HUDEP-2 (cell line): ENCODE measurements at regions not wholly inside any gene's neighbourhood (a gene's known extent, or its start where the extent isn't known, plus 50 kb on each side); places are given as distances from the start of the nearest gene placed in this dataset.

Experiments used
- DNase-seq, 76 experiments: peaks; one replicate each; lab custom pipeline; 2025; ENCODE audit not compliant: unreplicated experiment in 76 of 76; lab: John Stamatoyannopoulos, UW

DNA sequence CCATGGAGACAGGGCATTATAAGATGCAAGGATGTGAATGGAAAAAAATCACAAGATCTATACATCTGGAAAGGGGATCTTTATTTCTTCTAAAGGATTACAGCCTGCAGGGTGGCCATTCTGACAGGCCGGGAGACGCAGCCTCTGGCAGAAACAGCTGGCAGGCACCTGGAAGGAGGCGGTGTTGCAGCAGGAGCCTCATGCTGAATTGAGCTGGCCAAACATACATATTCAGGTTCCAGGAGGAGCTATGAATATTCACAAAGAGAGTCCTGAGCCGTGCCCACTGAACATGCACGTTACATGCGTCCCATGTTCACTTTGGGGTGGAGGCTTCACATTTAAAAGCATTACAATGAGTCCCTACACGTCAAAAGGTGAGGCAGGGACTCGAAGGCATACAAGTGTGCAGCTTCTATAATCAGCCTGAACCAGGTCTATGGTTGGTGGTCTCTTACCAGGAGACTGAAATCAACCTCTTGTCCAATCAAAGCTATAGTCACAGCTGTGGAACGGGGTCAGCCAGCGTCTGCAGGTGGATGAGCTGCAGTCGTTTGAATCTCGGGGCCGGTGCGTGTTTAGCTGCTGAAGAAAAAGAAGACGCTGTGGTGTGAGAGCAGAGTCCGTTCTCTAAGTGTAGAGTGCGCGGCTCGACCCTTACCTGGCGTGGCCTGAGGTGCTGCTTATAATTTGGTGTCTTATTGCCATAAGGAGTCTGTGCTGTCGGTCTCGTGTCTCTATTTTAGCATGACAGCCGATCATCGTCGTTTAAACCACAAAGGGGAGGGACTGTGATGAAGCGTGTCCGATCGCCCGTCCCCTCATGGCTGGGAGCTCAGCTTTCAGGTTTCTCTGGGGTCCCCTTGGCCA, 183.0 kb downstream of the ETS2 start:
- DNase-seq, result no peak

DNA sequence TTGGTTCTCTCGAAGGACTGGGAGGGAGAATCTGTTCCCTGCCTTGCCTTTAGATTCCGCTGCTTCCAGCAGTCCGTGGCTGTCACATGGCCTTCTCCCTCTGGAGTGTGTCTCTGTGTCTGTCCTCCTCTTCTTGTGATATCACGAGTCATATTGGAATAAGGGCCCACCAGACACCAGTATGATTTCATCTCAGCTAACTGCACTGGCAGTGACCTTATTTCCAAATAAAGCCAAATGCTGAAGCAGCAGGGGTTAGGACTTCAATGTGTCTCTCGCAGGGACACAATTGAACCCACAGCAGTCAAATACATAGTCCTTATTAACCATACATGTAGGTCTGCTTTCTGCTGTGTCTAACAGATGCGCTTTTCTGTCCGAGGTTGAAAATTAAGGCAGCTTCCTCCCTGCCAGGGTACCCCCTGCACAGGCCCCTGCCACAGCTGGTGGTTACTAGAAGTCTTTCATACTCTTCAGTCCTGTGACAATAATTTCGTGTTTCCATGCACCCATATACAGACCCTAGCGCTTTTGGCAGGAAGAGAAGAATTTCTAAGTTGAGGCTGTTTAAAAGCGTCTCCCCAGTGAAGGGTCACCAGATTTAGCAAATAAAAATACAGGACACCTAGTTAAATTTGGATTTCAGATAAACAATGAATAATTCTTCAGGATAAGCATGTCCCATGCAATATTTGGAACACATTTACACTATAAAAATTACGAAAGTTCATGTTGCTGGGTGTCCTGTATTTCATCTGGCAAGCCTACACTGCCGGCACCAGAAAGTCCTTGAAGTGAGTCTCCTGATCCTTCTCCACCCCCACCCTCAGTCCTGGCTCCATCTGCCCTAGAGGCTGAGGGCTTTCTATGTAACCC, 182.1 kb downstream of the ETS2 start:
- no peak for DNase-seq

DNA sequence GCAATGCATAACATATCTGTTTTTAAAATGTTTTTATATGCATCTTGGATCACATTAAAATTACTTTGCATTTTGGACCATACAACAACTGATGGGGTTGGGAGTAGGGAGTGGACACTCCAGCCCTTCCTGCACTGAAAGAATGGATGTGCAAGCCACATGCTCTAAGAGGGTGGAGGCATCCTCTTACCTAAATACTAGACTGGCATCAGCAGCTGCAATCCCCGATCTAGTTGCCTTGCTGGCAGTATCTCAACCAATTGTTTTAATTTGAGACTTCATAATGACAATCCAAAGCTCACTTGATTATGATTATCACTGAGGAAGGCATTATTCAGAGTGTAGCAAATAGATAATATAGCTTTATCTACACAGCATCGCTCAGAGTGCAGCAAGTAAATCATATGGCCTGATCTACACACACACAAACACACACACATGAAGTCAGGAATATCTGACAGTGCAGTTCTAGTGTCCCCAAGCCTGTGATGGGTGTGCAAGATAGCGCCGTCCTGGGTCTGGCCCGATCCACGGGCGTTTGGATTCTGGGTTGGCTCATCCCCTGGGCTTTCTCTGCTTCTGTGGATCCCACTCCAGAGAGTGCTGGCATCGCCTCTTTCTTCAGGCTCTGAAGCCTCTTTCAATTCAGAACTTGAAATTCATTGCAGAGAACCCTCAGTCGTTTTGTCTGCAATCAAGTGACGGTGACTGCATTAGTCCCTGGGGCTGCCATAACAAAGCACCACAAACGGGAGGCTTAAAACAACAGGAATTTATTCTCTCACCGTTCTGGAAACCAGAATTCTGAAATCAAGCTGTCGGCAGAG, 181.3 kb downstream of the ETS2 start:
- peak in 19 of 76 experiments; percentile 16 to 60 (median 33) for DNase-seq

DNA sequence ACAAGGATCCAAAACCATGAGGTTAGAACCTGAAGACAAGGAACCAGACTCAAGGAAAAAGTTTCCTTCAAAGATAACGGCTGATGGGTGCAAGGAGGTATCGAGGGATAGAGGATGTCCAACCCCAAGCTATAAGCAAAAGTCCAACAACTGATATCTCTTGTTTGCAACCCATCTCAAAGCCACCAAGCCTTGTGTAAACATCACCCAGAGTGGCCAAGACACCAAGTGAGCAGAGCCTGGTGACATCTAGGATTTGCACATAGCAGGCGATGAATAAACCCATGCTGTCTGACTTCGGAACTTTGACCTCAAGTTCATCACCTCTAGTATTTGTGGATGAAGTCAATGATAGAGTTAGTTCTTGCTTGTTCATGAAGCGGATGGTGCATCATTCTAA, 180.7 kb downstream of the ETS2 start:
- peak in 2 of 76 experiments; percentile 41 to 54 for DNase-seq

DNA sequence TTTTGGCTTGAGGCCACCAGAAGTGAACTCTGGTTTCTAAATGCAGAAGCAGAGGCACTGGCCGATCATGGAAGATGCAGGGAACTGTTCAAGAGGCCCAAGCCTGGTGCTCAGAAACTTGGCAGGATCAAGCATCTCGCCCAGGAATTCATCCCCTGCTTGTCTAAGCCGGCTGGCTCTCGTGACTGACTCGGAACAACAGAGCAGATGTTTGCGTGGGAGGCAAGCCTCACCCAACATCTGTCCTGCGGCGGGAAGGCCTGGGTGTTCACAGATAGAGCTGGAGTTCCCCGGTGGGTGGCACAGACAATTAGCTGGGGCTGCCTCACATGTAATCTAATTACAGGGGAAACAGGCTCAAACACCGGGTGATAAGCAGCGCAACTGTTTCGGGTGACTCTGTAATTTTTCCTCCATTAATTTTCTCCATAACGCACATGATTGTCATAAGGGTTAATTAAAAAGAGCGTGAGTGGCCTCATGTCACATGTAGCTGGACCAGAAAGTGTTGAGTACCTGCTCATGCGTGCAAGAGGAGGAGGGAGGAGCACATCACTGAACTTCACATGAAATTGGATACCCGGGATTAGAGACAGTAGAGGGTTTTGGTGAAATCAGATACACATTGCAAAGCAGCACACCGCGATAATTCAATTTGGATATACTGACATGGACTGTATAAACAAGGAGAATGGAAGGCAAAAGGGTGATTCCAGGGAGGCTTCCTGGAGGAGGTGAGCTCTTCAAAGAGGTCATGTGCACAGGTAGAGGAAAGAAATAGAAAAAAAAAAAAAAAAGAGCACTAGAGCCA, 180.0 kb downstream of the ETS2 start:
- peak in 75 of 76 experiments; percentile 86 to 100 (median 99) for DNase-seq

DNA sequence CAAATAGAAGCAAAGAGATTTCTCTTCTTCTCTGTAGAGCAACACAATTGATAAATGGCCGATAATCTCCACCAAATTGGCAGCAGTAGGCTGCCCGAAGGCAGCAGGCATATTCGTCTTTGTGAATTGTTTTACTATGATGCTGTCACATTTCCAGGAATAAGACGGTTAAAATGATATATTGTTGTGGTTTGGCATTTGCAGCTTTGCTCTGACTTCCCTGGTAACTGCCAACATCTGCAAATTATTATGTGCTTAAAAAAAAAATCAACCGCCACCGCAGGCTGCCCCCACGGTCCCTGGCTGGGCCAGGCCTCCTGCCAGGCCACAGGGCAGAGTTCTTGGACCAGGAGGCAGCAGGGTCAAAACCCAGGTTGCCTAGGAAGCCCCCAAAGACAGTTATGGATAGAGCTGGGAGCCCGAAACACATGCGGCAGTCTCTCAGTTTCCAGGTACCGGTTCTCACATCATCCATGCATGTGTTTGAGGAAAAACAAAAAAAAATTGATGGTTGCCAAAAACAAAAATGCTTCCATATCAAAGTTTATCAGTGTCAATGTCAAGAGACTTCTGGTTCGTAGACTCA, 179.3 kb downstream of the ETS2 start:
- peak in 75 of 76 experiments; percentile 42 to 98 (median 76) for DNase-seq

DNA sequence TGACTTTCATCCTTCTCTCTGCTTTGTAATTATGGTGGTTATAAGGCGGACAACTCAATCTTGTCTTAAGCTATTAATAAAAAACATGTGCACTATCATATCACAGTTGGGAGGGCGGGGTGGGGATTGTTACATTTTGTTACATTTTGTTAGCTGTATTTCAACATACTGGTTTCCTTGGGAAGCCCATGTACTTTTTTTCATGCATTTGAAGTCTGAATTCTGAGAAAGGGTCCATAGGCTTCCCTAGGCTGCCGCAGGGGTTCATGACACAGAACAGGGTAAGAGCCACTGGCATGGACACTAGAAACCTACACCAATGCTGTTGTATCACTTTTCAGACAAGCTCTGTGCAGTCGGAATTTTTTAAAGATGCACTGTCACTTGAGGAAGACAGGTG, 178.8 kb downstream of the ETS2 start:
- peak in 9 of 76 experiments; percentile 31 to 76 (median 56) for DNase-seq

DNA sequence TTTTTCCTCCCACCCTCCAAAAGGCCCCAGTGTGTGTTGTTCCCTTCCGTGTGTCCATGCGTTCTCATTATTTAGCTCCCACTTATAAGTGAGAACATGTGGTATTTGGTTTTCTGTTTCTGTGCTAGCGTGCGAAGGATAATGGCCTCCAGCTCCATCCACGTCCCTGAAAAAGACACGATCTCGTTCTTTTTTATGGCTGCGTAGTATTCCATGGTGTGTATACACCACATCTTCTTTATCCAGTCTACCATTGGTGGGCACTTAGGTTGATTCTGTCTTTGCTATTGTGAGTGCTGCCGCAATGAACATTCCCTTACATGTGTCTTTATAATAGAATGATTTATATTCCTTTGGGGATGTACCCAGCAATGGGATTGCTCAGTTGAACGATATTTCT, 177.8 kb downstream of the ETS2 start:
- DNase-seq, result no peak

DNA sequence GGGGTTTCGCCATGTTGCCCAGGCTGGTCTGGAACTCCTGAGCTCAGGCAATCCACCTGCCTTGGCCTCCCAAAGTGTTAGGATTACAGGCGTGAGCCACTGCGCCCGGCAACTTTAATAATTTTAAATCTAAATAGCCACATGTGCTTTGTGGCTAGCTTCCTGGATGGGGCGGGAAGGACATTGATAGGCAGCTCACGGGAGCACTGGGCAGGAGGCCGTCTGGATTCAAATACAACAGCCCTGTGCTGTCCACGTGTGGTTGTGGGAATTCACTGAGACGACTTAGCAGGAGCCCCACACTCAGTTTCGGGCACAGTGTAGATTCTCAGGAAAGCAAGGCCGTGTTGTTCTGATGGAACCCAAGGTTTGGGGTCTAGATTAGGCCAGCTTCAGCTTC, 177.1 kb downstream of the ETS2 start:
- DNase-seq, result no peak

DNA sequence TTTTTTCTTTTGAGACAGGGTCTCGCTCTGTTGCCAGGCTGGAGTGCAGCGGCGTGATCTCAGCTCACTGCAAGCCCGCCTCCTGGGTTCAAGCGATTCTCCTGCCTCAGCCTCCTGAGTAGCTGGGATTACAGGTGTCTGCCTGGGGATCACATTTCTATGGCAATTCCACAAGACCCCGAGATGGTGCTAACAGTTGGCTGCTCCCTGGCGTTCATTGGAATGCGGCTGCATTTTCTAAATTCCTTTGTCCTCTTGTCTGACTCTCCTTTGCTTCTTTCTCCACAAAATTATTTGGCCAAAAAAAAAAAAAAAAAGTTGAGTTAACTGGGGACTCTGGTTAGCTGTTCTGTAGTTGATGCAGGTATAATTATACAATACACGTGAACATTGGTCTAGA, 176.4 kb downstream of the ETS2 start:
- no peak for DNase-seq

DNA sequence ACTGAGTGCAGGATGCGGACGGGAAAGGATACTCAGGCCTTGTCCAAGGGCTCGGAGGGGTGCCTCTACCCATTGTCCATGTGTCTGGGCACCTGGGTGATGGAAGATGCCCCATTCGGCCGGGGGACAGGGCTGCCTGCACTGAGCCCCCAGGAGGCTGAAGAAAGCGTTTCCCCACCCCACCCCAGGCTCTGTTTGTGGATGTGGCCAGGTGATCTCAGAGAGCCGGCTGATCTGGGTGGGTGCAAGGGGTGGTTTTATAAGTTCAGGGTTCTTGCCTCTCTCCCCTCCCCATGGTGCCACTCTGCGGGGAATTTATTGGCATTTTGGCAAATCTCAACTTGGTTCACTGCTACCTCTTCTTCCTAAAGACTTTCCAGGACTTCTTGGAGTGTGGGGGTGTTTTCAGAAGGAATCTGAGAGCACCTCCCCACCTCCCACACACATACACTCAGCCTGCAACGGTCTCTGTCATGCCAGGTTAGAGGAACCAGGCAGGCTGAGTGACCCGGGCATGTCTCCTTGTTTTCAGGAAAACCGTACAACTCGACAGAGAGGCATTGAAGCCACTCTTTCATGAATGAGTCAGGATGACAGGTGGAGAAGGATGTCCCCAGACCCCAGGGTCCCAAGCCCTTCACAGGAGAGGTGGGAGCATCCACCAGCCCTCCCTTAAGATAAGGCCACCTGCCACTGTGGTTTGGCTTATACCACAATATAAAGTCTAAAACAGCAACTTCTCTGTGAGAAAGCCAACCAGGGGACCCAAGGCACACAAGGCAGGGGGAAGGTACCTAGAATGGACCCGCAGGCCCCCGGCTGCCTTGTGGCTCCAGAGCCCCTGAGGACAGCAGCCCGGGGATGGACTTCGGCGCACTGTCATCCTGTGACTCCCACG, 174.9 kb downstream of the ETS2 start:
- DNase-seq, result peak in 6 of 76 experiments; percentile 15 to 44 (median 24)

DNA sequence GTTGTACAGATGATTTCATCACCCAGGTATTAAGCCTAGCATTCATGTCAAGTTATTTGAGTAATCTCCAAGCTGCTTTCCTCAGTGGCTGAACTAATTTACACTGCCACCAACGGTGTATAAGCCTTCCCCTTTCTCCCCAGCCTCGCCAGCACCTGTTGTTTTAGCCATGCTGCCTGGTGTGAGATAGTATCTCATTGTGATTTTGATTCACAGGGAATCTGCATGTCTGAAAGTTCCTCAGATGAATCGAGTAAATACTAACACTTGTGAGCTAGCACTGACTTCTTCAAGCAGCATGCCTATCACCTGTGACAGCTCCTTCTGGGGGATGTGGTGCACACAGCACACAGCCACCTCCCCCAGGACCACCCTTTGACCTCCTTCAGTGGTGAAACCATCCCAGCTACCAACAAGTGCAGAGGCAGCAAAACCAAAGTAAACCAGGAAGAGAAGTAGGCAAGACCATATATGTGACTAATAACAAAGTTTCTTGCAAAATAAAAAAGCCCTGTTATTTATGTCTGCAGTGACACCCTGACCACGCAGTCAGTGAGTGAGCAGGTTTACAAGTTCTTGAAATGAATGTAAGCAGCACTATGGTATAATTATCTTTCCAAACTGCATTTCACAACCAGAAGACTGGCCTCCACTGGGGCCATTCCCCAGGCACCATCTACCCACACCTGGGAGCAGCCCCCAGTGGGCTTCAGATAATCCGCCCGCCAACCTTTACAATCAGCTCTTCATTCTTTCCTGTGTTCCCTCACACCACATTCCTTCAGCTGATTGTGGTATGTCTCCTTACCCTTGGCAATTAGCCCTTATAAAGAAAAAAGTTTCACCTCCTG, 173.8 kb downstream of the ETS2 start:
- no peak for DNase-seq

DNA sequence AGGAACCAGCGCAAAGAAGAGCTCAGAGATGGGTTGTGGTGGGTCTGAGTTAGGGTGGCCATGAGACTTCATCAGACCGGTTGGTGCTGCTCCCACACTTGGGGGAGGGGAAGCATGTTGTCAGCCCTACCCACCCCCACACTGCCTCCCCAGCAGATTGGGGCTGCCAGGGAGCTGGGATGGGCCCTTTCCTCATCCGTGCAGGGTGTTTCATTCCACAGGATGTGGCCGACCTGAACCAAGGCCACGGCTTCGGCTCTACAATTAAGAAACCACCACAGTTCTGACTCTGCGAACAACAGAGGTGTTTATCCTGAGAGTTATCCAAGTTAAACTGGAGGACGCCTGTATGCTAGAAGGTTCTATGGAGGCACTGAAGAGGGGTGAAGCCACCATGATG, 171.2 kb downstream of the ETS2 start:
- no peak for DNase-seq

DNA sequence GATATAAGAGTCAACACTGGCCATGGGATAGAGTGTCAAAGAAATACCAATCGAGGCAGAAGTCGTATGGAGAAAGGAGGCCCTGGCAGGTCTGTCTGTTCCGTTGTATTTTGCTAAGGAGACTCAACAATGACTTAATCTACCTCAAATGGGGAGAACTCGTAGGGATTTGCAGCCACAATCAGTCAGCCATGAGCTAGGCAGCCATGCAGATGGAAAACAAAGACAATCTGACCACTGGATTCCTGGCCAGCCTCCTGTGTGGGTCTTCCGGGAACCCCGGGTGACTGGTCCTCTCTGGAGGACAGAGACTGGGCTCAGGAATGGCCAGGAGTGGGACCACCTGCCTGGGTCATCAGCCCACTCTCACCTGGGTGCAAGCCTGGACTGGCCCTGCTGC, 167.8 kb downstream of the ETS2 start:
- no peak for DNase-seq

DNA sequence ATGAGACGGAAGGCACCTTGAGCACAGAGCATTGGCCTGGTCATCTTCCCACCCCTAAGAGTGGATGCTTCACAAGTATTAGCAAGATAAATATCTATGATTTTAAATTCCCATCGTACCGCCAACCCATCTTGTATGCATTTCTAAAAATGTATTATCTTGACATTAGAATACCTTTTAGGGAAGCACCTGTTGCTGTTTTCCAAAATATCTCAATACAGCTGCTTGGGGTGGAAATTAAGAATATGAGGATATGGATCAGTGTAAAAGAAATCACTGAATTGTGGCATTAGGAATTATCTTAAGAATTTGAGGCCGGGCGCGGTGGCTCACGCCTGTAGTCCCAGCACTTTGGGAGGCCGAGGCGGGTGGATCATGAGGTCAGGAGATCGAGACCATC, 166.3 kb downstream of the ETS2 start:
- no peak for DNase-seq

DNA sequence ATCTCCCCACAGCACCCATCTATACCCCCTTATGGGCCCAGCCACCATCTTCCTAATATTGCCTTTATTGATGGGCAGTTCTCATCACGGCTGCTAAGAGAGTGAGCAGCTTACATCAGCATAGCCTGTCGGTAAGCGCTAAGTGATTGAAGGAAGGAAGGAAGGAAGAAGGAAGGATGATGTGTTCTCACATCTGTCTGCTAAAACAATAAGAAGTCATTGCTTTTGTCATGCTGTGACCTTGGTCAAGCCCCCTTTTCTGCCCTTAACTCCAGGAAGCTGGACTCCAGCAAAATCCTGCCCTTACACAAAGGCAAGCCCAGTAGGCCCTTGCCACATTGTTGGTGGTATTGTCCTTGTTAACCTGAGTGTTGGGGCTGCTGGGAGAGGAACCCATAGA, 165.0 kb downstream of the ETS2 start:
- no peak for DNase-seq

DNA sequence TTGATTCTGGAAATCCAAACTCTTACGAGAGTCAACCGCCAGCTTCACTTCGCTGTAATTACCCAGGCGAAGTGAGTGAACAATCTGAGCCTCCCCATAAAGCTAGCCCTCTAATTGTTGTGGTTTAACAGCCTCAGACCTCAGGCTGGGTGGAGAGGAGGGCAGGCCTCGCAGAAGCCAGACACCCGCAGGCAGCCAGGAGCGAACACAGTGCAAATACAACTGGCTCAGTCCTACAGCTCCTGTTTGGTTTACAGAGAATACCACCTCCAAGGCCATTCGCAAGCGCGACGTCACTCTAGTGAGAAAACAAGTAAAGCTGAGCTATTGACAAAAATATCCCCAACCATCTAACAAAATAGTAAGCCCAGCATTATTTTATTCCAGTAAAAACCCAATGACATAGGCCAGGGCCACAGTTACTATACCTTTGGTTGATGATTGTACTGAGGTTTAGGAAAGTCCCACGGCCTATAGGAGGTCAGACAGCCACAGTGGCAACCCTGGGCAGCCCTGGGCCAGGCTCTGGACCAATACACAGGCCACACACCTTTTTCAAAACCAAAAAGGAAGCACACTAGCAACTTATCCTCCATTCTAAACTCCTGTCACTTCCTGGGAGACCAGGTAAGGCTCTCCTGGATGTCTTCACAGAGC, 163.3 kb downstream of the ETS2 start:
- peak in 2 of 76 experiments; percentile 15 to 18 for DNase-seq
